ENCODE measurements at regions not wholly inside any gene's neighbourhood (a gene's known extent, or its start where the extent isn't known, plus 50 kb on each side); places are given as distances from the start of the nearest gene placed in this dataset.

GRCh38 chr9:136596630-136597031 lies 50.8 kb upstream of the NOTCH1 start:
- CTCF ChIA-PET, result no interaction called here
- Histone ChIP-seq H3K27me3 (ENCODE audit: control insufficient read depth, insufficient read depth, low read length) (peaks cover 31% of the 10 kb centered on the region), H3K9me3 (ENCODE audit: control insufficient read depth, insufficient read depth, low read length) (peaks cover 5% of the 10 kb centered on the region)

GRCh38 chr9:136596217-136596616 lies 50.4 kb upstream of the NOTCH1 start:
- CTCF ChIA-PET, result no interaction called here

More at GRCh38 chr9:136596630-136597031, 50.8 kb upstream of the NOTCH1 start:
- no peak for TF ChIP-seq CTCF (IDR thresholded peaks at IDR 0.05; ENCODE audit: low read depth, low read length)
- POLR2A ChIA-PET, result no interaction called here
- no peak overlapping the region for H3K4me3 ChIP-seq (ENCODE audit: low read depth, low read length)
- H3K27ac ChIP-seq (ENCODE audit: low read depth, low read length), result no peak overlapping the region
- no peak for DNase-seq (ENCODE audit: low read depth, low spot score)

GRCh38 chr9:136595245-136596153 lies 49.7 kb upstream of the NOTCH1 start:
- no peak overlapping the region for H3K4me3 ChIP-seq (ENCODE audit: low read depth, low read length)
- DNase-seq (ENCODE audit: low read depth, low spot score), result no peak
- no peak for TF ChIP-seq CTCF (IDR thresholded peaks at IDR 0.05; ENCODE audit: low read depth, low read length)
- H3K27ac ChIP-seq (ENCODE audit: low read depth, low read length), result no peak overlapping the region
- CTCF ChIA-PET, result no interaction called here
- H3K9me3 ChIP-seq (ENCODE audit: control insufficient read depth, insufficient read depth, low read length), result peaks cover 3% of the 10 kb centered on the region
- POLR2A ChIA-PET, result interaction anchor here (0.6 kb wide), 1 partner anchor 131 kb away, joined by 3 read pairs; no protein-coding TSS in a partner anchor
- peaks cover 31% of the 10 kb centered on the region for H3K27me3 ChIP-seq (ENCODE audit: control insufficient read depth, insufficient read depth, low read length)

More at GRCh38 chr9:136596217-136596616, 50.4 kb upstream of the NOTCH1 start:
- POLR2A ChIA-PET, result no interaction called here
- no peak for DNase-seq (ENCODE audit: low read depth, low spot score)
- H3K4me3 ChIP-seq (ENCODE audit: low read depth, low read length), result no peak overlapping the region
- no peak for TF ChIP-seq CTCF (IDR thresholded peaks at IDR 0.05; ENCODE audit: low read depth, low read length)
- peaks cover 31% of the 10 kb centered on the region for H3K27me3 ChIP-seq (ENCODE audit: control insufficient read depth, insufficient read depth, low read length)
- peaks cover 3% of the 10 kb centered on the region for H3K9me3 ChIP-seq (ENCODE audit: control insufficient read depth, insufficient read depth, low read length)
- H3K27ac ChIP-seq (ENCODE audit: low read depth, low read length), result no peak overlapping the region

Data from AG04450 (cell line).